A673 (cell line): ENCODE measurements at regions not wholly inside any gene's neighbourhood (a gene's known extent, or its start where the extent isn't known, plus 50 kb on each side); places are given as distances from the start of the nearest gene placed in this dataset.

Experiments used
- CTCF ChIP-seq: fragments of 300-800, 200-600 bp; sonication (generic); conservative IDR thresholded peaks from 2 replicates; pipeline ENCODE4 v1.5.1; 2017; ENCODE audit warnings: low read depth, mild to moderate bottlenecking, antibody characterized with exemption, low read length, moderate library complexity, mixed read lengths
- EZH2 ChIP-seq: fragments of 200-600 bp; sonication (generic); IDR thresholded peaks from 2 replicates; pipeline ENCODE4 v1.6.1; 2017; ENCODE audit warnings: borderline replicate concordance, low read depth, mild to moderate bottlenecking, mixed read lengths, antibody characterized with exemption, low read length; ENCODE audit not compliant: poor library complexity, severe bottlenecking

GRCh38 chr13:78712831-78713230 is 53.9 kb upstream of the OBI1 start:
- no peak for TF ChIP-seq CTCF
- no peak for TF ChIP-seq EZH2
